Fibroblast of upper back skin (primary cell): ENCODE measurements at regions not wholly inside any gene's neighbourhood (a gene's known extent, or its start where the extent isn't known, plus 50 kb on each side); places are given as distances from the start of the nearest gene placed in this dataset.

Source experiments
- DNase-seq: peaks from one replicate; pipeline ENCODE4 v3.0.0-alpha.2; 2013

DNA sequence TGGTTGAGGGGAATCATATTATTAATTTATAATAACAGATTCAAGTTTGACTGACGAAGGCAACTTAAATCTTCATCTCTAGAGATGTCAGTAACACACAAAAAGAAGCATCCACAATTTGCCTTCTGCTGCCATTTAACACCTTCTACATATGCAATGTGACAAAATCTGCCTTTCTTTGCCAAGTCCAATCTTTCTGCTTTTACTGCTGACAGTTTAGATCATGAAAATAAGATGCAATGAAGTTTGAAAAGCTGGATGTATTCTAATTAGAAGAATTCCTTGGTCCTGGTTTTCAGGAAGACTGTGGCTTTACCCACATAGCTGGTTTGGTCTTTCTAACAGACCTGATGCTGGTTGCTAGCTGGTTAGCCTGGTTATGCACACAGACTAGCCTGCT is 178.9 kb downstream of the ACER2 start:
- DNase-seq = no peak

DNA sequence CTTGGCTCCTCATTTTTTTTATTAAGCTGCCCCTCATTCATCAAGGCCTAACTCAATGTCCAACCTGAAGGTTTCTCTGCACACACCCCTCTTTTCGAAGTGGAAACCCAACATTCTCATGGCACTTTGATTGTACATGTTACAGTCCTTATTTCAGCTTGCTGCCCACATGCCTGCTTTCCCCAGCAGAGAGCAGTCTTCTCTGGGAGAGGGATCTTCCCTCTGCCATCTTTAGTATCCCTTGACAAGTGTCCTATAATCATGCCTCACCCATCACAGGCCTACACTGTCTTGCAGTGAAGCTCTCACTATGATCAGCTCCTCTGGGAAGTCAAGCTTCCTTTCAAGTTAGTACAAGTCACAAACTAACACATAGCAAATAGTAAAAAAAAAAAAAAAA is 175.1 kb downstream of the ACER2 start:
- no peak for DNase-seq

DNA sequence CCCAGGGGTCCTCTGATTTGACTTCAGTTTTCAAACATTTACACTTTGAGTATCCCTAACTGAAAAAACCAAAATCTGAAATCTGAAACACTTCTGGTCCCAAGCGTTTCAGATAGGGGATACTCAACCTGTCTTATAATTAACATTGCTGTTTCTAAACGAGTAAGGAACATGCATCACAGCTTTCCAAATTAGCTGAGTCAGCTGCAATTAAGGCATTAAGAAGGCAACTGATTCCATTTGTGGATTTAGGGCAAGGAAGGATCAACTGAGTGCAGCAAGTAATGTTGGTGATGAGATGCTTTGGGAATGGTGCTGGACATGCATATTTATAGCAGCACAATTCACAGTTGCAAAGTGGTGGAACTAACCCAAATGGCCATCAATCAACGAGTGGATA is 168.6 kb downstream of the ACER2 start:
- no peak for DNase-seq

DNA sequence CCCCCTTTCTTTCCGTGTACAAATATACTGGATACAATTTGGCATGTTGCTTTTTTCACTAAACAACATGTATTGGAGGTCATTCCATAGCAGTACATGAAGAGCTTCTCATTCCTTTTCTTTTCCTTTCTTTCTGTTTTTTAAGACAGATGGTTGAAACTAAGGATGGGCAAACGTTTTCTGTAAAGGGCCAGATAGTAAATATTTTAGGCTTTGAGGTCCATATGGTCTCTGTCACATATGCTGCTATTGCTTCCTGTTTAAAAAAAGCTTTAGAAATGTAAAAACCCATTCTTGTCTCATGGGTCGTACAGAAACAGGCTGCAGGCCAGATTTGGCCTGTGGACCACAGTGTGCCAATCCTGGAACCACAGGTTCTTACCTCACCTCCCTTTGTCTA is 160.1 kb downstream of the ACER2 start:
- DNase-seq = no peak

DNA sequence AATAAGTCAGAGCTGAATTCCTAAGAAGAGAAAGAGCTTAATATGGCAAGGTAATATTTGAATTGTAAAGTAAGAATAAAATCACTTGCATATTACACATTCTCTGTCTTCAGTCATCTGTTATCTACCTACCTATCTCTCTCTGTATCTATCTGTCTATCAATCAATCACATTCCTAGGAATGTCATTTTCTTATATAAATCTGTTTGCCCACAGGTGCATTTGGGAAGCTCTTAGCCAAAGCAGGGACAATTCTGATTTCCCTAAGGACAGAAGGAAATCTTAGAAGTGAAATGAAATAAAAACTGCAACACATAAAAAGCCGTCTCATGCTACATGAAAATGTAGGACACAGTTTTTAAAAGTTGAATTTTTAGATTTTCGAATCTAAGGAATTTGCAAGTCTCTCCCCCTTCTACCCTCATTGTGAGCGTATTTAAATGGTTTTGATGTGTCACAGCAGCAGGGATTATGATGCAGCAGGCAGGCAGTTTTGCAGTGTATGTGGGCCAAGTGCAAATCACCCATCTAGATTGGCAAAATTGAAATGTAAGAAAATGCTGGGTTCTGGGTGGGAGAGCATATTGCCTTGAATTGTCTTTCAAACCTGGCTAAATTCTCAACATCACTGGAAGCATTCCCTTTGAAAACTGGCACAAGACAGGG is 155.7 kb downstream of the ACER2 start:
- DNase-seq = no peak

DNA sequence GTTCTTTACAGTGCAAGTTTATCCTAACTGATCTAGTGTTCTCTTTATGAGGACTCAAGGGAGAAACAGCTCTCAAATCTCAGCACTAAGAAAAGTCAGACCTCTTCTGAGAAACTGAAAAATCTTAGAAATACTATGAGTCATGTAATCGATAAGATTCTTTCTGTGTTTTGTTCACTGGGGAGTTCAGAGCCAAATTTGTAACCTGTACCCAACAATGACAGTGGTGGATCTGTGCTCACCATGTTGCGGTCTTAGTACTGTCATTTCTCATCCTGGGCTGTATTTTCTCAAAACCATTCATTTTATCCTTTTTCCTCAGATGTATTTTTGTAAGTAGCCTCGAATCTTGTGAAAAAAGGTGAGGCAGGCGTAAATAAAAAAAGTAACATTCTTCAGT is 146.4 kb downstream of the ACER2 start:
- no peak for DNase-seq

DNA sequence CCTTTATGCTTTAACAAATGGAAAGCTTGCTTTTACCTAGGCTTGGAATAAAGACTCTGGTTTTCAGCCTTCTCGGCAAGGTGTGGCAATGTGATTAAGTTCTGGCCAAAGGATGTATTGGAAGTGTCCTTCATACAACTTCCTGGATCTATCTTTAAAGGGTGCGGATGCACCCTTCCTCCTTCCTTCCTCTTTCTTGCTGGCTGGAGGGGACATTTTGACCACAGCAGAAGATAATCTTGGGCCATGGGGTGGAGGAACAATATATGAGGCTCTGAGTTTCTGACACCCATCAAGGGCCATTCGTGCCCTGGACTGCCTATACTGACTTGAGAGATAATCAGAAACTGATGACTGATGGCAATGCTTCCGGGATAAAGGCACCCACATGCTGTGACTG is 145.7 kb downstream of the ACER2 start:
- no peak for DNase-seq

DNA sequence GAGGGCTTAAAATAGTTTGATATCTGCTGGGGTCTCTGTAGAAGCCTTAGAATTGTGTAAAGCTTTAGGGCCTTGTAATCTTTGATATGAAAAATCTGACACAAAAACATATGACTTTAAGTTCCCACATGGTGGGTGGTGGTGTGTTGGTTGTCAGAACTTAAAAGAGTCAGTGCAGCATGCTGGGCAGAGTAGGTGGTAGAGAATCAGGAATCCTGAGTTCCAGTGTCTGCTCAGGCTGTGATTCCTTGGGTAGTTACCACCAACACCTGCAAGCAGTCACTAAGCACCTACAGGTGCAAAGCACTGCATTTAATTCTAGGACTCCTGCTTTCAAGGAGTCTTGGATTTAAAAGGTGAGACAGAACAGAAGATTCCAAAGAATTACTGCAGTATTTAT is 144.6 kb downstream of the ACER2 start:
- no peak for DNase-seq

DNA sequence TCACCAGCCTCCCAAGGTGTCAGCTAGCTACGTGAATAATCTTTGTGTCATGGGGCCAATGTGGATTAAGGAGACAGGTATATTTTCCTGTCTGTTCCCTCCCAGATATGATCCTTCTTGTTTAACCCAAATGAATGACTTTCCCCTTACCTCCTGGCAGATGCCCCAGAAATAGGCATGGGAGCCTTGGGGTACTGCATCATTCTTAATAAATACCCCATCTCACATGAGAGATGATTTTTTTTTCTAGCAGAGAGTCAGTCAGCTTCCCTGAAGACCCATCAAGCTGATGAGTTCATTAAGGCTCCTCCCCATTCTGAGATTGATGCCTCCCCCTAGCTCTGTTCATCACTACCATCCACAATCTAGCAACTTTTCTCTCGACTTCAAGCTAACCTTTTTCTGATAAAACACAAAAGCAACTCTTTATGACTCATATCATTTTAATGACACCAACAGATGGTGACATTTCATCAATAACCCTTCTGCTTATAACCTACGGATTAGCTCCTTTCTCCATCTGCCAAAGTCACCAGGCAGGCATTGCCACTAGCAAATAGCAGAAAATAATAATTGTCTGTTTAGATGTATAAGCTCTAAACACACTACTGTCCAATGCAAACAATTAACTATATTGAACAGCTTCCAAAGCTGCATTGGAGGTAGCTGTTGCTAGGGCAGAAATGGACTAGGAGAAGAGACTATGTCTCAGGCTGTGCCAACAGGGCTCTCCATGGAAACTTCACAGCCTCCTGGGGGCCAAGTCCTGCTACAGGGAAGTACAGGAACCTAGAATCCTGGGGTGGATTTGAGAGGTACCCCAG is 143.7 kb downstream of the ACER2 start:
- no peak for DNase-seq

DNA sequence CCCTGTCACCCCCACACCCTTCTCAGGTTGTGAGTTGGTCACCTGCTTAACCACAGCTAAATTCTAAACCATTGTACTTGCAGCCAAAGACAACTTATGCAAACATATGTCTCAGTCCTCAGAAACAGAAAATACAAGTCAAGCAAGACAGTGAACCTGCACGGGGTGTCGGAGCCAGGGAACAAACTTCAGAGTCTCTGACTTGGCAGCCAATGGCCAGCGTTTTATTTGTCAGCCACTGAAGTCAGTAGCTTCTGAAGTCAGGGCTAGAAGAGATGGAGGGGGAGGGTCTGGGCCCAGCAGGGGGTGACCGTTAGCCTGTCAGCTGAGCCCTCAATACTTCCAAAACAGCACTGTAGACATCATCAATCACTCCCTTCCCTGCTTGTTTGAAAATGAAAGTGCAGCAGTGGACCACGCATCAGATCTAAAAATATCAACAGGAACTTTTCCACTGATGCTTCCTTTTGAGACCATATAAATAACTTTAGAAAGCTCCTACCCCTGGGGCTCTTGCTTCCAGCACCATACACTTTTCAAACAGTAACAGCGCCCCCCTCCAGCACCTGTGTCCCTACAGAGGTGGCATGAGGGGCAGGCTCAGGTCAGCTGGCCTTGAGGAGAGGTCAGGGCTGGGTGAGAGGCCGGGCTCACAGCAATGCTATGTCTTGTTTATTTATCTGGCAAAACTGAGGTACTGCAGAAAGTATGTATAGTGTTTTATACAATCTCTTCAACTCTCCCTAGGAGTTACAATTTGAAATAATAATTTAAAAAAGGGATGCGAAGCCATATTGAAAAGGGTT is 142.5 kb downstream of the ACER2 start:
- peak; percentile 0 for DNase-seq

DNA sequence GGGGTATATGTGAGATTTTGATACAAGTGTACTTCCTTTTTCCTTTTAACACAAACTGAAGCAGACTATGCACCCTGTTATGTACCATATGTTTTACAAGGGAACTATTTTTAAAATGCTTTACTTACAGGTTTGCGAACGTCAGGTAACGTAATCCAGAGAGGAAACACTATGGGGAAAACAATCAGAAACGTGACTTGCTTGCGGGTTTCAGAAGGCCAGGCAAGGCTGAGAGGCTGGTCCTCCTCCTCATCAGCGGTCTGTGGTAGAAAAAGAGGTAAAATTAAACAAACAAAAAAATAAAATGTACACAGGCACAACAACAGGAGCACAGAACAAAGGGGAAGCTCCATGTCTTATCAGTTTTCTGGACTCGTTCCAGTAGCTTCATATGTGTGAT is 141.2 kb downstream of the ACER2 start:
- DNase-seq = no peak

DNA sequence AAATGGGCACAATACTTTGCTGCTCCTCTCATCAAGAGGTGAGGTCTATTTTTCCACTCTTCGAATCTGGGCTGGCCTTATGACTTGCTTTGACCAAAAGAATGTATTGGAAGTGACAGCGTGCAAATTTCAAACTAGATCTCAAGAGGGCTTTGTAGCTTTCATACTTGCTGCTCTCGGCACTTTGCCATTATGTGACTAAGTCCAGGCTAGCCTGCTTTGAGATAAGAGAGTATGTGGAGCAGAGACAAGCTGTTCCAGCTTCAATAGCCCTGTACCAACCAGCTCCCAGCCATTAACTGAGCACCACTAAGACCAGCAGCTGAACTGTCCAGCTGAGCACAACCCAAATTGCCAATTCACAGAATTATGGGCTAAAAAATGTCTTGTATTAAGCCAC is 124.6 kb downstream of the ACER2 start:
- DNase-seq = no peak

DNA sequence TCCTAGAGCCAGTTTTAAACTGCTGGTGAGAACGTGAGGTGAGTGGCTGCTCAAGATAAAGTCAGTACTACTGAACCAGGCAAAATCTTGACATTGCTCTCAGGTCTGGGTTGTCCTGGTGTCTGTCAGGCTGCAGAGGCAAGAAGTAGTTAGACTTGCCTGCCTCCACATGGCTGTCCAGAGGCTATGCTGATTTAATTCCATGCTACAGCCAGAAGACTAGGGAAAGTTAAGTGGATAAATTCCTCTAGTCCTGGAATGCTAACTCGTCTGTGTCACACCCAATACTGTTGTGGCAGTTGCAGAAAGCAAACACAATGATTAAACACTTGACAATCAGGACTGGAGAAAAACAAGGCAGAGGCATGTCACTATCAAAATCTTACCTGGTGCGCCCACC is 118.9 kb downstream of the ACER2 start:
- no peak for DNase-seq

DNA sequence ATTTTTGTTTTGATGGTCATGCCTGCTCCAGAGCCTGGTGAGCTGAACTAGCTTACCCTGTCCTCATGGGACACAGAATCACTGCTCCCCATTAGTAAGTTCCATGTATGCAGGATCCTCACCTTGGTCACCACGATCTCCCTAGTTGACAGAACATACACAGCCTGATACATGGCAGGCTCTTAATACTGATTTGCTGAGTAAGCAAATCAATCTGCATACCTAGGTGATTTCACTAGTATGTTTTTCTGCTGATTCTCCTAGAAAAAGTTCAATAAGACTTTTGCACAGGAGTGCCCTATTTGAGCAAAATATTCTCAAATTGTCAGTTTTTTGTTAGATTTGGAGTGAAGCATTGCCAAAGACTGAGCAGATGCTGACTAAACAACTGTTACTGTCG is 113.7 kb downstream of the ACER2 start:
- no peak for DNase-seq

DNA sequence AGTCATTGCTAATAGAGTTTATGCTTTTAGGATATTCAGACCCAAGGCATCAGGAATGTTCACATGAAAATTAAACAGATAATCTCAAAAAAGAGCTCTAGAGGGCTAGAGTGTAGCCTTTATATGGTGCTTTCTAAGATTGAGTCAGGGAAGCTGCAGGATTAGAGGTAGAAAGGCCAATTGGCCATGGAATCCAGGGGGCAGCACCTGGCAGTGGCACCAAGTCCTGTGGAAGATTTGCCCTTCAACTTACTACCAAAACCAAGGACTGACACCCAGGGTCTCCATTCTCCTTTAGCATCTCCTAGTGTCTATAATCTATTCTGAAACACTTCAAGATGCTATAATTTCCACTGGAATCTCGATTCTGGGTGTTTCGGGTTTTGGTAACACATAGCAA is 112.4 kb downstream of the ACER2 start:
- DNase-seq = no peak

DNA sequence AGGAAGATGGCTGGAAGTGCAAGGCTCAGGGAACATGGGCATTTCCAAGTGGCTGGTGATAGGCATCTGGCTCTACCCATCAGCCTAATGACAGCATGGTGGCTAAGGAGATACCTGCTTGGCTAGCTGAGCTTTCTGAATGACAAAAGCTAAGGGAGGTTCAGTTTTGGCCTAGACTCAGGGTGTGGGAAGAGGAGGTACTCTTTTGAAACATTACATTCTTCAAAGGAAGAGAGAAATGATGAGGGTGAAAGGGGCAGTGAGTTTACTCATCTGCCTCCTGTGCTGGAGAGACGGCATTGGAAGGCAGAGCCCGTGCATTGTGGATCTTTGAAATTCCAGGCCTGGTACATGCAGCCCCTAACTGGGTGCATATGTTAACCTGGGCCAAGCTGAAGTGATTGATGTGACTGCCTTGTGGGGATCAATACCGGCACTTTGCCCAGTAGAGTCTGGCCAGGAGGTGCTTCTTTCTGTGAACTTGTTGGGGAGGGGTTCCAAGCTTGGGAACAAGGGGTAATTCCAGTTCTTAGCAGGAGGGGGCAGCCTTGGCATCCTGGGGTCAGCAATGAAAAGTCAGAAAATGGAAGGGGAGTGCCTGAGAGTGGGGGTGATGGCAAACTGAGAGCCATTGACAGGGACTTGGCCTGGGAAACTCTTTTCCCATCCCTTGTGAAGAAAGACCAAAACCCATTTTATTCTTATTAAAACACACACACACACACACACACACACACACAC is 108.6 kb downstream of the ACER2 start:
- DNase-seq = no peak

DNA sequence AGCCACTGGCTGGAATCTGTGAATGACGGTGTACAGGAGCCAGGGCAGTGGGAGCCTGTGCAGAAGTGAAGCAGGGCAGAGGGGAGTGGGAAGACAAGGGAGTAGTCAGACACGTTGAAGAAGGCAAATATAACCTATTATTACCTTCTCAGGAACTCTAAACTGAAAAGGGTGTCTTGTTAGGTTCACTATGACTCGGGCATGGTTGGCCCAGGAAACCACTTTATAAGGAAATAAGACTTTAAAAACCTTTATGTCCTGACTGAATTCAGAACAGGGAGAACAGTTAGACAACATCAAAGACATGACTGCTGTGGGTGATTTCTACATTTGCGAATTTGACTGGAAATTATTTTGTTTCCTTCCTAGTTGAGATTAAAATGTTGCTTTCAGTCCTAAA is 107.5 kb downstream of the ACER2 start:
- DNase-seq = no peak

DNA sequence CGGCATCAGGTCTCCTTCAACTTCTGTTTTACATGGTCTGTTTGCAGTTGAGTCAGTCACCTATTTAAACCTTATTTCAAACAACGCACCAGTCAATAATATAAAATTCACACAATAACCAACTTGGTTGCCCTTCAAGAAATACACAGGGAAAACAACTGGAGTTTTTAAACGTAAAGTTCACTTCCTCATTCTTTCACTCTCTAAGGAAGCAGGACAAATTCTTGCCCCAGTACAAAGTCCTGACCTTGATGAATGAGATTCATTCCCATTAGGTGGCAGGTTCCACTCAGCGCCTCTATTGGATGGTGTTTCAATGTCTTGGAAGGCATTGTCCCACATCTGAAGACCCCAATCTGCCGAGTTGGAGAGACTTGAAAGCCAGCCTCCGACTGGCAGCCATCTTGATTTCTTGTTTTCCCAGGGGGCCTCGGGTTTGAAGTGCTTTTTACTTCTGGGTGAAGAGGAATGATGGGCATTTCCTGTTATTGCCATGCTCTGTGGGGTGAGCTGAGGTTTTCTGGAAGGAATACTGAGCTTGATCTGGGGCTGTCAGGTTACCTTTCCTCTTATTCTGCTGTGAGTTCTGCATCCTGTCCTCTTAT is 105.0 kb downstream of the ACER2 start:
- peak; percentile 6 for DNase-seq

DNA sequence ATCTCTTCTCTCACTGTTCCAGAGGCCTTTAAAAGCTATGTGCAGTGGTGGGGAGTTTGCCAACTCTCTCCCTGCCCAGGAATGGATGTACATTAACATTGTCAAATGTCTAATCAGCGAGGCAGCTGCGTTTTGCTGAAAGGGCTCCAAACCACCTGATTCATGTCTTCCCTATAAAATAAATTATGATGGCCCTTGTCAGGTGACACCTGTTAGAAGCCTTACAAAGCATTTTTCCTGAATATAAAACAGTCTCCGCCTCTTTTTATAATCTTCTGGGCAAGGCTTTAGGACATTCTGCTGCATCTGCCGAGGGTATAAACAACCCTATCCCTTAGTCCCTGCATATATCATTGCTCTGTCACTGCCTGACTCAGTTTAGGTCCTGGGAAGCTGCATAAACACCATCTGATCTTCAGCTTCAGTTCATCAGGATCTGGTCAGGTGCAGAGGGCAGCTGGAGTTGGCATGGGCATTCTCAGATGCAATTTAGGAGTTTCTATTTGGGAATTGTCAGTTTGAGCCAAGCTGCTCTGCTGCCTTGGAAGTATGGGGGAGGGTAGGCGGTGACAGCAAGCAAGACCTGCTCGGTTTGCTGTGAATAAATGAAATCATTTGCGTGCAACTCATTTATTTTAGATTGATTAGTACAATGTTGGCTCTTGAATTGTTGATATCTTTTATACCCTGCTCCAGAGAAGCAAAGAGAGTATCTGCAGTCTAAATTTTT is 103.5 kb downstream of the ACER2 start:
- no peak for DNase-seq

DNA sequence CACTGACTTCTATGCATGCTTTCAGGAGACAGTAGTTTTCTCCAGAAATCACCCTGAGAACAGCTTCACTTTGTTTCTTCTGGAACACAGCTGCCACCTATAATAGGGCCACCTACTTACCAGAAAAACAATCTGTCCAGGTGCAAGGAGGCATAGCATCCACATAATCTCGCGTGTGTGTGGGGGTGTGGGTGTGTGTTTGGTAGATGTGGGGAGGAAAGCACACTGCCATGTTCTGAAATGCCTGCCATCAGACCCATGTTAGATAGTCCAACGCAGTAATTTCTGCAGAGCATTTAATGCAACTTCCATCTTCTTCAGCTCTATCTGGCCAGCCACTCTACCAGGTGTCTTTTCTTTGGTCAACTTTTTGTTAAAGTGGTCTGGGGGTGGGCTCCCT is 102.9 kb downstream of the ACER2 start:
- DNase-seq = no peak

DNA sequence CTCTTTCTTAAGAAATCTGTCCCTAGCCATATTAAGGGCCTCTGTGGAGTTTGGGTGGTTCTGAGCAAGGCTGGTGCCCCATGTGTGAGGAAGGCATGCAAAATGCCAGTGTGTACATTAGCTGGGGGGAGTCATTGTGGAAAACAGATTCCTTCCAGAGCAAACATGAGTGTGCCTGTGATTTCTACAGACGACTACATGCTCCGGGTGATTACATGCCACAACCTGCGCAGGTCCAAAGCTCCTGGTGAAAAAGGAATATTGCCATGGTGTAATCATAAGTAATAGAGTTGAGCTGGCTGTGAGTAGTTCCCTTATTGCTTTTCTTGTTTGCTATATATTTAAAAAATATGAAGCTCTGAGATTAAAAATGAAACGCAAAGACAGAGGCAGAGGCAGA is 102.1 kb downstream of the ACER2 start:
- no peak for DNase-seq
